ENCODE measurements at regions not wholly inside any gene's neighbourhood (a gene's known extent, or its start where the extent isn't known, plus 50 kb on each side); places are given as distances from the start of the nearest gene placed in this dataset.

DNA sequence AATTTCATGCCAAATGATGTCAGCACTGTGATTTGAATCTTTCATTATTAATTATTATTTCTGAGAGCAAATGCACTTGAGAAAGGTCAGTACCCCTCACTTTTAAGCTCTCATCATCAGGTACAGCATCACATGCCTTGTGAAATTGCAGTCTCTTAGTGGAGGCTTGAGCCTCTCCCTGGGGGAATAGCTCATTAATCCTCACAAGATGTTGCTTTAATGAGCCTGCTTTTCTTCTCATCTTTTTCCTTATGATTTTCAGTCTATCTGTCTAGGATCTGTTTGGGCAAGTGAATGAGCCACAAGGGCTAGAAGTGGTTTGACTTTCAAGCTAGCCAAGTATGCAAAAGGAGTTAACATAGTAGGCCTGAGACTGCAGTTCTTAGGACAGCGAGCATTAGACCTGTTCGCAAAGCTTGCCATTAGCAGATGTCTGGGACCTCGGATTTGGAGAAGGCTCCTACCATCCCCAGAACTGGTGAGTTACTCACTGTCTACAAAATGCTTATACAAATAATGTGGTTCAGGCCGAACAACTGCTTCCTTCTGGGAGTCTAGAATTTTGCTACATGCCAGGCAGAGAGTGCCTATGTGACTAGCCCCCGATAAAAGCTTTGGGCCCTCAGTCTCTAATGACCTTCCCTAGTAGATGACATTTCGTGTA lies 174.5 kb downstream of the IL15 start:
- Histone ChIP-seq H3K4me2 (ENCODE audit: low read length) (no peak overlapping the region), H3K79me2 (replicated peaks; ENCODE audit: insufficient read depth, low read length) (no peaks in the 10 kb centered on the region), H3K4me3 (ENCODE audit: low read length) (no peak overlapping the region), H3K36me3 (ENCODE audit: insufficient read depth, low read length) (no peaks in the 10 kb centered on the region), H2AFZ (ENCODE audit: low read depth, low read length) (no peak overlapping the region), H3K27me3 (ENCODE audit: insufficient read depth, low read depth, low read length) (no peaks in the 10 kb centered on the region), H4K20me1 (ENCODE audit: insufficient read depth) (no peaks in the 10 kb centered on the region), H3K9ac (ENCODE audit: low read length) (no peak overlapping the region), H3K9me3 (ENCODE audit: low read length) (no peaks in the 10 kb centered on the region), H3K27ac (ENCODE audit: low read length) (peak overlapping the region; percentile 8), H3K9me2 (ENCODE audit: insufficient read depth, low read length) (no peaks in the 10 kb centered on the region), H3F3A (ENCODE audit: insufficient read depth, low read length, poor library complexity, severe bottlenecking) (peaks cover 2% of the 10 kb centered on the region)
- no peak for TF ChIP-seq EP300 (conservative IDR thresholded peaks at IDR 0.05; ENCODE audit: poor library complexity, severe bottlenecking)
- no peak for TF ChIP-seq EZH2 (IDR thresholded peaks at IDR 0.05; ENCODE audit: borderline replicate concordance, insufficient read depth, low read length, poor library complexity, severe bottlenecking)
- TF ChIP-seq MXI1 (conservative IDR thresholded peaks at IDR 0.05; ENCODE audit: poor library complexity, severe bottlenecking) = no peak
- no peak for TF ChIP-seq TAF1 (IDR thresholded peaks at IDR 0.05; ENCODE audit: low read depth)
- TF ChIP-seq, protein P1, sequence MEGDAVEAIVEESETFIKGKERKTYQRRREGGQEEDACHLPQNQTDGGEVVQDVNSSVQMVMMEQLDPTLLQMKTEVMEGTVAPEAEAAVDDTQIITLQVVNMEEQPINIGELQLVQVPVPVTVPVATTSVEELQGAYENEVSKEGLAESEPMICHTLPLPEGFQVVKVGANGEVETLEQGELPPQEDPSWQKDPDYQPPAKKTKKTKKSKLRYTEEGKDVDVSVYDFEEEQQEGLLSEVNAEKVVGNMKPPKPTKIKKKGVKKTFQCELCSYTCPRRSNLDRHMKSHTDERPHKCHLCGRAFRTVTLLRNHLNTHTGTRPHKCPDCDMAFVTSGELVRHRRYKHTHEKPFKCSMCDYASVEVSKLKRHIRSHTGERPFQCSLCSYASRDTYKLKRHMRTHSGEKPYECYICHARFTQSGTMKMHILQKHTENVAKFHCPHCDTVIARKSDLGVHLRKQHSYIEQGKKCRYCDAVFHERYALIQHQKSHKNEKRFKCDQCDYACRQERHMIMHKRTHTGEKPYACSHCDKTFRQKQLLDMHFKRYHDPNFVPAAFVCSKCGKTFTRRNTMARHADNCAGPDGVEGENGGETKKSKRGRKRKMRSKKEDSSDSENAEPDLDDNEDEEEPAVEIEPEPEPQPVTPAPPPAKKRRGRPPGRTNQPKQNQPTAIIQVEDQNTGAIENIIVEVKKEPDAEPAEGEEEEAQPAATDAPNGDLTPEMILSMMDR (IDR thresholded peaks at IDR 0.05; ENCODE audit: poor library complexity, severe bottlenecking) = no peak
- no peak for TF ChIP-seq SMC3 (conservative IDR thresholded peaks at IDR 0.05; ENCODE audit: poor library complexity)
- no peak for TF ChIP-seq POLR2AphosphoS5 (IDR thresholded peaks at IDR 0.05)
- TF ChIP-seq, protein P2, sequence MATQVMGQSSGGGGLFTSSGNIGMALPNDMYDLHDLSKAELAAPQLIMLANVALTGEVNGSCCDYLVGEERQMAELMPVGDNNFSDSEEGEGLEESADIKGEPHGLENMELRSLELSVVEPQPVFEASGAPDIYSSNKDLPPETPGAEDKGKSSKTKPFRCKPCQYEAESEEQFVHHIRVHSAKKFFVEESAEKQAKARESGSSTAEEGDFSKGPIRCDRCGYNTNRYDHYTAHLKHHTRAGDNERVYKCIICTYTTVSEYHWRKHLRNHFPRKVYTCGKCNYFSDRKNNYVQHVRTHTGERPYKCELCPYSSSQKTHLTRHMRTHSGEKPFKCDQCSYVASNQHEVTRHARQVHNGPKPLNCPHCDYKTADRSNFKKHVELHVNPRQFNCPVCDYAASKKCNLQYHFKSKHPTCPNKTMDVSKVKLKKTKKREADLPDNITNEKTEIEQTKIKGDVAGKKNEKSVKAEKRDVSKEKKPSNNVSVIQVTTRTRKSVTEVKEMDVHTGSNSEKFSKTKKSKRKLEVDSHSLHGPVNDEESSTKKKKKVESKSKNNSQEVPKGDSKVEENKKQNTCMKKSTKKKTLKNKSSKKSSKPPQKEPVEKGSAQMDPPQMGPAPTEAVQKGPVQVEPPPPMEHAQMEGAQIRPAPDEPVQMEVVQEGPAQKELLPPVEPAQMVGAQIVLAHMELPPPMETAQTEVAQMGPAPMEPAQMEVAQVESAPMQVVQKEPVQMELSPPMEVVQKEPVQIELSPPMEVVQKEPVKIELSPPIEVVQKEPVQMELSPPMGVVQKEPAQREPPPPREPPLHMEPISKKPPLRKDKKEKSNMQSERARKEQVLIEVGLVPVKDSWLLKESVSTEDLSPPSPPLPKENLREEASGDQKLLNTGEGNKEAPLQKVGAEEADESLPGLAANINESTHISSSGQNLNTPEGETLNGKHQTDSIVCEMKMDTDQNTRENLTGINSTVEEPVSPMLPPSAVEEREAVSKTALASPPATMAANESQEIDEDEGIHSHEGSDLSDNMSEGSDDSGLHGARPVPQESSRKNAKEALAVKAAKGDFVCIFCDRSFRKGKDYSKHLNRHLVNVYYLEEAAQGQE (IDR thresholded peaks at IDR 0.05; ENCODE audit: borderline replicate concordance) = no peak
- TF ChIP-seq RAD21 (conservative IDR thresholded peaks at IDR 0.05) = no peak

DNA sequence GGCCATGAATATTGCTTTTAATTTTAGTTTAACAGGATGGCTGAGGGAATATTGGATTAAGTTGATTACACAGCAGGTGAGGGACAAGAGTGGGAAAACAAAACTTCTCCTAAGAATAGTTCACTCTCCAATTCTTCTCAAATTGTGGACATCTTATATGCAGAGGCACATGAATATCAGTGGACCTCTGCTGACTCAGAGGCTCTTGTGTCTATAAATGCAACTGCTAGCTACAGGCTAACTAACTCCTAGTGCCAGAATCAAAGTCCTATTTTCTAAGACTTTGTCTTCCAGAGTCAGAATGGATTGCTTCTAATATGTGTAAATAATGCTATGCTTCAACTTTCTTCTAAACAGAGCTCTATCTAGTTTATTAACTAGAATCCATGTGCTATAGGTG lies 175.8 kb downstream of the IL15 start:
- H2AFZ ChIP-seq (ENCODE audit: low read depth, low read length) = no peak overlapping the region
- H3F3A ChIP-seq (ENCODE audit: insufficient read depth, low read length, poor library complexity, severe bottlenecking) = peaks cover 2% of the 10 kb centered on the region
- no peaks in the 10 kb centered on the region for H4K20me1 ChIP-seq (ENCODE audit: insufficient read depth)
- no peak overlapping the region for H3K4me3 ChIP-seq (ENCODE audit: low read length)
- no peaks in the 10 kb centered on the region for H3K9me3 ChIP-seq (ENCODE audit: low read length)
- H3K36me3 ChIP-seq (ENCODE audit: insufficient read depth, low read length) = no peaks in the 10 kb centered on the region
- TF ChIP-seq, protein P1 (IDR thresholded peaks at IDR 0.05; ENCODE audit: poor library complexity, severe bottlenecking) = no peak
- TF ChIP-seq, protein P2 (IDR thresholded peaks at IDR 0.05; ENCODE audit: borderline replicate concordance) = no peak
- no peak for TF ChIP-seq MXI1 (conservative IDR thresholded peaks at IDR 0.05; ENCODE audit: poor library complexity, severe bottlenecking)
- TF ChIP-seq TAF1 (IDR thresholded peaks at IDR 0.05; ENCODE audit: low read depth) = no peak
- no peak for TF ChIP-seq POLR2AphosphoS5 (IDR thresholded peaks at IDR 0.05)
- H3K9ac ChIP-seq (ENCODE audit: low read length) = no peak overlapping the region
- no peaks in the 10 kb centered on the region for H3K79me2 ChIP-seq (replicated peaks; ENCODE audit: insufficient read depth, low read length)
- no peak overlapping the region for H3K27ac ChIP-seq (ENCODE audit: low read length)
- no peak overlapping the region for H3K4me2 ChIP-seq (ENCODE audit: low read length)
- no peaks in the 10 kb centered on the region for H3K27me3 ChIP-seq (ENCODE audit: insufficient read depth, low read depth, low read length)
- no peaks in the 10 kb centered on the region for H3K9me2 ChIP-seq (ENCODE audit: insufficient read depth, low read length)

Data from neural cell (in vitro differentiated cells).